Neuron (in vitro differentiated cells): ENCODE measurements at regions not wholly inside any gene's neighbourhood (a gene's known extent, or its start where the extent isn't known, plus 50 kb on each side); places are given as distances from the start of the nearest gene placed in this dataset.
"Not testable (repeated sequence)": the region's sequence is repeated elsewhere in the genome, so short reads cannot be mapped to it uniquely, and the experiment has no call there.

Experiments
- H2AFZ ChIP-seq: one replicate; pipeline ENCODE4 v1.6.1; 2013; ENCODE audit warnings: low read depth, mild to moderate bottlenecking, inconsistent platforms, low read length, moderate library complexity
- H3K27me3 ChIP-seq: one replicate; pipeline ENCODE4 v1.6.1; 2013; ENCODE audit warnings: low read length; ENCODE audit not compliant: insufficient read depth
- H3K36me3 ChIP-seq: one replicate; pipeline ENCODE4 v1.6.1; 2013; ENCODE audit warnings: low read length; ENCODE audit not compliant: insufficient read depth
- H3K4me1 ChIP-seq: one replicate; pipeline ENCODE4 v1.6.1; 2013; ENCODE audit warnings: low read length; ENCODE audit not compliant: insufficient read depth
- H3K4me3 ChIP-seq: 2 replicates; pipeline ENCODE4 v1.5.1; 2013; ENCODE audit warnings: mild to moderate bottlenecking, low read length, moderate library complexity
- H3K9me3 ChIP-seq: one replicate; pipeline ENCODE4 v1.6.1; 2013; ENCODE audit warnings: low read length

GRCh38 chr11:21975242-21975641 lies 217.6 kb upstream of the ANO5 start:
- Histone ChIP-seq H3K4me3 (no peak overlapping the region), H3K4me1 (no peaks in the 10 kb centered on the region), H3K36me3 (no peaks in the 10 kb centered on the region), H3K9me3 (no peaks in the 10 kb centered on the region), H2AFZ (no peak overlapping the region), H3K27me3 (no peaks in the 10 kb centered on the region)

GRCh38 chr11:21976210-21976609 lies 216.7 kb upstream of the ANO5 start:
- no peak overlapping the region for H2AFZ ChIP-seq
- no peaks in the 10 kb centered on the region for H3K4me1 ChIP-seq
- H3K36me3 ChIP-seq = no peaks in the 10 kb centered on the region
- H3K4me3 ChIP-seq = no peak overlapping the region
- H3K27me3 ChIP-seq = no peaks in the 10 kb centered on the region
- H3K9me3 ChIP-seq = no peaks in the 10 kb centered on the region

GRCh38 chr11:21983431-21983830 lies 209.5 kb upstream of the ANO5 start:
- Histone ChIP-seq H3K4me3 (no peak overlapping the region), H3K9me3 (no peaks in the 10 kb centered on the region), H3K27me3 (no peaks in the 10 kb centered on the region), H2AFZ (no peak overlapping the region), H3K36me3 (no peaks in the 10 kb centered on the region), H3K4me1 (no peaks in the 10 kb centered on the region)

- Histone ChIP-seq H2AFZ (no peak overlapping the region), H3K36me3 (no peaks in the 10 kb centered on the region), H3K4me3 (no peak overlapping the region), H3K9me3 (no peaks in the 10 kb centered on the region), H3K4me1 (no peaks in the 10 kb centered on the region), H3K27me3 (no peaks in the 10 kb centered on the region)
These were observed 206.5 kb upstream of the ANO5 start for GRCh38 chr11:21986361-21986760.

GRCh38 chr11:21987261-21987660 lies 205.6 kb upstream of the ANO5 start:
- Histone ChIP-seq H3K4me3 (no peak overlapping the region), H2AFZ (no peak overlapping the region), H3K4me1 (no peaks in the 10 kb centered on the region), H3K27me3 (no peaks in the 10 kb centered on the region), H3K36me3 (no peaks in the 10 kb centered on the region), H3K9me3 (no peaks in the 10 kb centered on the region)

GRCh38 chr11:21988477-21988876 lies 204.4 kb upstream of the ANO5 start:
- Histone ChIP-seq H3K4me1 (no peaks in the 10 kb centered on the region), H3K4me3 (no peak overlapping the region), H3K9me3 (no peaks in the 10 kb centered on the region), H3K36me3 (no peaks in the 10 kb centered on the region), H3K27me3 (no peaks in the 10 kb centered on the region), H2AFZ (no peak overlapping the region)

GRCh38 chr11:22001803-22002202 lies 191.1 kb upstream of the ANO5 start:
- H3K36me3 ChIP-seq, H3K9me3 ChIP-seq, H2AFZ ChIP-seq, H3K4me3 ChIP-seq, H3K4me1 ChIP-seq, H3K27me3 ChIP-seq: not testable (repeated sequence)

GRCh38 chr11:22006901-22007300 lies 186.0 kb upstream of the ANO5 start:
- no peaks in the 10 kb centered on the region for H3K4me1 ChIP-seq
- H3K27me3 ChIP-seq = no peaks in the 10 kb centered on the region
- no peaks in the 10 kb centered on the region for H3K36me3 ChIP-seq
- H3K4me3 ChIP-seq = no peak overlapping the region
- H2AFZ ChIP-seq = no peak overlapping the region
- H3K9me3 ChIP-seq = no peaks in the 10 kb centered on the region

GRCh38 chr11:22031791-22032190 lies 161.1 kb upstream of the ANO5 start:
- Histone ChIP-seq H3K36me3 (no peaks in the 10 kb centered on the region), H3K4me3 (no peak overlapping the region), H3K4me1 (no peaks in the 10 kb centered on the region), H2AFZ (no peak overlapping the region), H3K27me3 (no peaks in the 10 kb centered on the region), H3K9me3 (no peaks in the 10 kb centered on the region)

- Histone ChIP-seq H3K36me3 (no peaks in the 10 kb centered on the region), H3K9me3 (no peaks in the 10 kb centered on the region), H3K27me3 (no peaks in the 10 kb centered on the region), H2AFZ (no peak overlapping the region), H3K4me1 (no peaks in the 10 kb centered on the region), H3K4me3 (no peak overlapping the region)
These were observed 155.4 kb upstream of the ANO5 start for GRCh38 chr11:22037505-22037904.

GRCh38 chr11:22041039-22041438 lies 151.8 kb upstream of the ANO5 start:
- H3K27me3 ChIP-seq = no peaks in the 10 kb centered on the region
- no peaks in the 10 kb centered on the region for H3K9me3 ChIP-seq
- H3K4me1 ChIP-seq = no peaks in the 10 kb centered on the region
- no peak overlapping the region for H3K4me3 ChIP-seq
- H3K36me3 ChIP-seq = no peaks in the 10 kb centered on the region
- H2AFZ ChIP-seq = no peak overlapping the region

- Histone ChIP-seq H3K27me3 (no peaks in the 10 kb centered on the region), H3K4me3 (no peak overlapping the region), H3K36me3 (no peaks in the 10 kb centered on the region), H2AFZ (no peak overlapping the region), H3K9me3 (no peaks in the 10 kb centered on the region), H3K4me1 (no peaks in the 10 kb centered on the region)
These were observed 150.8 kb upstream of the ANO5 start for GRCh38 chr11:22042081-22042480.

- no peak overlapping the region for H2AFZ ChIP-seq
These were observed 148.8 kb upstream of the ANO5 start for GRCh38 chr11:22044126-22044525.

GRCh38 chr11:22049276-22049675 lies 143.6 kb upstream of the ANO5 start:
- Histone ChIP-seq H2AFZ (no peak overlapping the region), H3K9me3 (no peaks in the 10 kb centered on the region)

More at GRCh38 chr11:22044126-22044525, 148.8 kb upstream of the ANO5 start:
- Histone ChIP-seq H3K36me3 (no peaks in the 10 kb centered on the region), H3K4me1 (no peaks in the 10 kb centered on the region), H3K4me3 (no peak overlapping the region), H3K9me3 (no peaks in the 10 kb centered on the region), H3K27me3 (no peaks in the 10 kb centered on the region)

More at GRCh38 chr11:22049276-22049675, 143.6 kb upstream of the ANO5 start:
- H3K36me3 ChIP-seq = no peaks in the 10 kb centered on the region
- H3K27me3 ChIP-seq = no peaks in the 10 kb centered on the region
- no peak overlapping the region for H3K4me3 ChIP-seq
- H3K4me1 ChIP-seq = no peaks in the 10 kb centered on the region
